B cell (primary cell): ENCODE measurements at regions not wholly inside any gene's neighbourhood (a gene's known extent, or its start where the extent isn't known, plus 50 kb on each side); places are given as distances from the start of the nearest gene placed in this dataset.

Source experiments
- EZH2 ChIP-seq: IDR thresholded peaks from 2 replicates; pipeline ENCODE4 v1.6.1; 2012; ENCODE audit warnings: borderline replicate concordance, low read depth, mild to moderate bottlenecking, moderate library complexity, low read length; ENCODE audit not compliant: insufficient read depth, poor library complexity, severe bottlenecking
- TF ChIP-seq, protein P1 (sequence below): fragments of 200-600 bp; IDR thresholded peaks from one replicate; pipeline ENCODE4 v1.8.0; 2022; ENCODE audit warnings: antibody characterized with exemption, mild to moderate bottlenecking

DNA sequence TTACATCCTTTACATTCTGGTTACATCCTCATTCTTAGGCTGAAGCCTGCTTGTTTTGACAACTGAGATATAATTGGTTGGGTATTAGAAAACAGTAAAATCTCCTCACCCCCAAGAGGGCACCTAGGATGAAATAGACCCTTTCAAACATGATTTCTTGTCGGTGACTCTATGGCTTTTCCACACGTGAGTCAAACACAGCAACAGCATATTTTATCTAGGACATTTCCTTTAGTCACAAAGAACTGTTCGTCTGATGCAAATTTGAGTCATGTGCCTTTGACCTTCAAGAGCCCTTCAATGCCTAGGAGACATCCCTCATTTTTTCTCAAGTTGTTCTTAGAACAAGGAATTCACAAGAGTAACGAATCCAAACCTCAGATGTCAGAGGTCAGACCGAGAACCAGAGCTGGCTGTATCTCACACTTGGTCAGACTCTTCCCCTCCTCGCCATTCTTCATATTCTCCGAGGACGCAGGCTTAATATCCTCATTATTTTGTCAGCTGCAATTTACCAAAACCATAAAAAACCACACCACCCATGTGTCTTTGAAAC is 60.5 kb upstream of the ALKAL2 start:
- TF ChIP-seq, protein P1, sequence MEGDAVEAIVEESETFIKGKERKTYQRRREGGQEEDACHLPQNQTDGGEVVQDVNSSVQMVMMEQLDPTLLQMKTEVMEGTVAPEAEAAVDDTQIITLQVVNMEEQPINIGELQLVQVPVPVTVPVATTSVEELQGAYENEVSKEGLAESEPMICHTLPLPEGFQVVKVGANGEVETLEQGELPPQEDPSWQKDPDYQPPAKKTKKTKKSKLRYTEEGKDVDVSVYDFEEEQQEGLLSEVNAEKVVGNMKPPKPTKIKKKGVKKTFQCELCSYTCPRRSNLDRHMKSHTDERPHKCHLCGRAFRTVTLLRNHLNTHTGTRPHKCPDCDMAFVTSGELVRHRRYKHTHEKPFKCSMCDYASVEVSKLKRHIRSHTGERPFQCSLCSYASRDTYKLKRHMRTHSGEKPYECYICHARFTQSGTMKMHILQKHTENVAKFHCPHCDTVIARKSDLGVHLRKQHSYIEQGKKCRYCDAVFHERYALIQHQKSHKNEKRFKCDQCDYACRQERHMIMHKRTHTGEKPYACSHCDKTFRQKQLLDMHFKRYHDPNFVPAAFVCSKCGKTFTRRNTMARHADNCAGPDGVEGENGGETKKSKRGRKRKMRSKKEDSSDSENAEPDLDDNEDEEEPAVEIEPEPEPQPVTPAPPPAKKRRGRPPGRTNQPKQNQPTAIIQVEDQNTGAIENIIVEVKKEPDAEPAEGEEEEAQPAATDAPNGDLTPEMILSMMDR: no peak
- no peak for TF ChIP-seq EZH2
